ENCODE measurements at regions not wholly inside any gene's neighbourhood (a gene's known extent, or its start where the extent isn't known, plus 50 kb on each side); places are given as distances from the start of the nearest gene placed in this dataset.

- no peak for FAIRE-seq
- DNase-seq (ENCODE audit: insufficient read length) = no peak
- TF ChIP-seq POLR2A (IDR thresholded peaks at IDR 0.05; ENCODE audit: low read depth, low read length) (no peak), TAF1 (IDR thresholded peaks at IDR 0.05; ENCODE audit: borderline replicate concordance, low read depth, low read length) (no peak), POLR2AphosphoS5 (IDR thresholded peaks at IDR 0.05; ENCODE audit: low read depth, low read length) (no peak)
Observed at GRCh38 chr10:25120188-25120587, 54.6 kb upstream of the GPR158 start.
